CD4-positive, alpha-beta T cell (primary cell): ENCODE measurements at regions not wholly inside any gene's neighbourhood (a gene's known extent, or its start where the extent isn't known, plus 50 kb on each side); places are given as distances from the start of the nearest gene placed in this dataset.

Source experiments
- ATAC-seq: fragments of 200-7000 bp; cut with Tn5 transposase; one replicate; pipeline ENCODE4 v1.10.0; 2022; ENCODE audit warnings: mild to moderate bottlenecking; ENCODE audit not compliant: poor library complexity
- CTCF ChIA-PET: fragments of 350-600 bp; sonication (Branson Sonifier 250); formaldehyde crosslinking; loops from one replicate; lab custom pipeline; 2021; ENCODE audit warnings: antibody characterized with exemption, inconsistent platforms; lab: Charles Lee
- POLR2A ChIA-PET: fragments of 350-600 bp; sonication (Branson Sonifier 250); formaldehyde crosslinking; loops from one replicate; lab custom pipeline; 2021; ENCODE audit warnings: antibody characterized with exemption, inconsistent platforms; lab: Charles Lee
- DNase-seq, 14 experiments: peaks; one replicate each; pipeline ENCODE4 v3.0.0-alpha.2; 2013 to 2020; ENCODE audit warnings: mixed read lengths in 2 of 14
- H3K27ac ChIP-seq, 2 donors: one replicate each; pipeline versions ENCODE4 v1.5.1 to v1.7.0; 2013; ENCODE audit warnings: low read length in 2 of 2, low read depth in 1 of 2, mild to moderate bottlenecking in 1 of 2
- H3K27me3 ChIP-seq, 2 experiments: 1 replicate in 1 of 2; 2 replicates in 1 of 2; pipeline versions ENCODE4 v1.6.1 to v1.7.0; 2013; ENCODE audit warnings: low read length in 2 of 2, control low read depth in 1 of 2, mild to moderate bottlenecking in 1 of 2, moderate library complexity in 1 of 2; ENCODE audit not compliant: insufficient read depth in 2 of 2, control insufficient read depth in 1 of 2
- H3K36me3 ChIP-seq: one replicate; pipeline ENCODE4 v1.6.1; 2013; ENCODE audit warnings: low read length, control low read depth; ENCODE audit not compliant: insufficient read depth
- H3K4me1 ChIP-seq: one replicate; pipeline ENCODE4 v1.6.1; 2013; ENCODE audit warnings: low read length, control low read depth; ENCODE audit not compliant: insufficient read depth
- H3K4me3 ChIP-seq: one replicate; pipeline ENCODE4 v1.5.1; 2013; ENCODE audit warnings: mild to moderate bottlenecking, low read length, moderate library complexity
- H3K9me3 ChIP-seq, 2 experiments: 1 replicate in 1 of 2; 2 replicates in 1 of 2; pipeline versions ENCODE4 v1.6.1 to v1.7.0; 2013; ENCODE audit warnings: low read length in 2 of 2, mild to moderate bottlenecking in 2 of 2, control low read depth in 1 of 2, moderate library complexity in 1 of 2; ENCODE audit not compliant: control insufficient read depth in 1 of 2, insufficient read depth in 1 of 2
- H3K27ac Mint-ChIP-seq: one replicate; pipeline ENCODE4 v1.8.0; 2020; ENCODE audit warnings: mixed read lengths
- H3K27me3 Mint-ChIP-seq: one replicate; pipeline ENCODE4 v1.8.0; 2021; ENCODE audit warnings: mixed read lengths
- H3K36me3 Mint-ChIP-seq: one replicate; pipeline ENCODE4 v1.8.0; 2021; ENCODE audit warnings: low read depth, mixed read lengths
- H3K4me1 Mint-ChIP-seq: one replicate; pipeline ENCODE4 v1.8.0; 2021; ENCODE audit warnings: low read depth, mixed read lengths
- H3K4me3 Mint-ChIP-seq: one replicate; pipeline ENCODE4 v1.8.0; 2020; ENCODE audit warnings: mild to moderate bottlenecking, mixed read lengths
- H3K9me3 Mint-ChIP-seq: one replicate; pipeline ENCODE4 v1.8.0; 2020; ENCODE audit warnings: mixed read lengths
- CTCF ChIP-seq: fragments of 200-600 bp; IDR thresholded peaks from one replicate; pipeline ENCODE4 v1.8.0; 2022; ENCODE audit warnings: antibody characterized with exemption, mild to moderate bottlenecking
- intact Hi-C, 2 experiments: fragments of 100-400 bp; cut with DNase I in 1 of 2; cut with micrococcal nuclease in 1 of 2; formaldehyde crosslinking; loops; one replicate each; pipeline versions ENCODE4 v1.15.1 to v1.9.0; 2023 to 2025; cut with DNase I, micrococcal nuclease

GRCh38 chr4:18751083-18751482 is 729.5 kb upstream of the LCORL start:
- no peaks in the 10 kb centered on the region for H3K27me3 ChIP-seq
- no peak overlapping the region for H3K27ac ChIP-seq
- H3K4me1 ChIP-seq = no peaks in the 10 kb centered on the region
- Mint-ChIP-seq H3K27me3 (no peaks in the 10 kb centered on the region), H3K36me3 (no peaks in the 10 kb centered on the region), H3K4me1 (no peaks in the 10 kb centered on the region), H3K27ac (no peak overlapping the region), H3K9me3 (peaks cover 7% of the 10 kb centered on the region), H3K4me3 (no peak overlapping the region)
- H3K9me3 ChIP-seq = no peaks in the 10 kb centered on the region
- no peak for TF ChIP-seq CTCF
- no peak overlapping the region for H3K4me3 ChIP-seq
- CTCF ChIA-PET = no interaction called here
- no peak for ATAC-seq
- POLR2A ChIA-PET = no interaction called here
- DNase-seq = no peak
- intact Hi-C loops = no loop called here
- no peaks in the 10 kb centered on the region for H3K36me3 ChIP-seq

- Mint-ChIP-seq H3K4me1 (no peaks in the 10 kb centered on the region), H3K36me3 (no peaks in the 10 kb centered on the region), H3K27ac (no peak overlapping the region), H3K4me3 (no peak overlapping the region), H3K9me3 (peaks cover 7% of the 10 kb centered on the region), H3K27me3 (no peaks in the 10 kb centered on the region)
- Histone ChIP-seq H3K4me3 (no peak overlapping the region), H3K27ac (no peak overlapping the region), H3K36me3 (no peaks in the 10 kb centered on the region), H3K4me1 (no peaks in the 10 kb centered on the region), H3K9me3 (no peaks in the 10 kb centered on the region), H3K27me3 (no peaks in the 10 kb centered on the region)
- intact Hi-C loops = no loop called here
- POLR2A ChIA-PET = no interaction called here
- CTCF ChIA-PET = no interaction called here
- DNase-seq (no peak), ATAC-seq (no peak)
- no peak for TF ChIP-seq CTCF
Observed at GRCh38 chr4:18749391-18749790, 727.8 kb upstream of the LCORL start.

GRCh38 chr4:18736551-18736950 is 715.0 kb upstream of the LCORL start:
- CTCF ChIA-PET = no interaction called here
- intact Hi-C loops = no loop called here
- H3K4me1 ChIP-seq = no peaks in the 10 kb centered on the region
- Mint-ChIP-seq H3K27ac (no peak overlapping the region), H3K9me3 (no peaks in the 10 kb centered on the region), H3K4me1 (no peaks in the 10 kb centered on the region), H3K27me3 (no peaks in the 10 kb centered on the region), H3K36me3 (no peaks in the 10 kb centered on the region), H3K4me3 (no peak overlapping the region)
- no peak overlapping the region for H3K27ac ChIP-seq
- ATAC-seq (no peak), DNase-seq (no peak)
- no peaks in the 10 kb centered on the region for H3K9me3 ChIP-seq
- no peaks in the 10 kb centered on the region for H3K27me3 ChIP-seq
- TF ChIP-seq CTCF = no peak
- no peak overlapping the region for H3K4me3 ChIP-seq
- no peaks in the 10 kb centered on the region for H3K36me3 ChIP-seq
- POLR2A ChIA-PET = no interaction called here
